K562 (cell line): ENCODE measurements at regions not wholly inside any gene's neighbourhood (a gene's known extent, or its start where the extent isn't known, plus 50 kb on each side); places are given as distances from the start of the nearest gene placed in this dataset.

Experiments used
- CHD1 ChIP-seq: fragments of 200-600 bp; sonication (generic); IDR thresholded peaks from one replicate; pipeline ENCODE4 v1.6.1; 2012; ENCODE audit warnings: mild to moderate bottlenecking, moderate library complexity, low read length, inconsistent platforms
- DMBX1 ChIP-seq: fragments of 250-450 bp; sonication (Bioruptor Pico); IDR thresholded peaks from 2 replicates; pipeline ENCODE4 v1.8.0; 2022; ENCODE audit warnings: inconsistent platforms, mild to moderate bottlenecking, moderate library complexity, borderline replicate concordance
- EHMT2 ChIP-seq: fragments of 450-650 bp; IDR thresholded peaks from 2 replicates; pipeline ENCODE4 v1.6.1; 2018; ENCODE audit warnings: antibody characterized with exemption
- GABPB1 ChIP-seq: sonication (generic); formaldehyde crosslinking; IDR thresholded peaks from 2 replicates; pipeline ENCODE4 v1.8.0; 2022; ENCODE audit warnings: mild to moderate bottlenecking, missing genetic modification reagents
- JUND ChIP-seq, 2 experiments: IDR thresholded peaks; 2 replicates in 1 of 2; 3 replicates in 1 of 2; pipeline ENCODE4 v1.6.1; 2011; ENCODE audit warnings: borderline replicate concordance in 2 of 2, low read depth in 2 of 2, low read length in 2 of 2, improper control_type of control experiment in 1 of 2, missing biosample characterization in 1 of 2, missing genetic modification characterization in 1 of 2, missing genetic modification reagents in 1 of 2
- MAFG ChIP-seq: fragments of 450-650 bp; conservative IDR thresholded peaks from 2 replicates; pipeline ENCODE4 v1.6.1; 2016; ENCODE audit warnings: missing genetic modification characterization, missing compliant biosample characterization
- PRMT5 ChIP-seq: sonication (generic); formaldehyde crosslinking; IDR thresholded peaks from 2 replicates; pipeline ENCODE4 v1.5.0; 2020; ENCODE audit warnings: missing genetic modification reagents
- PTRF ChIP-seq: fragments of 450-650 bp; IDR thresholded peaks from 2 replicates; pipeline ENCODE4 v1.6.1; 2016; ENCODE audit warnings: mild to moderate bottlenecking, missing genetic modification characterization, missing compliant biosample characterization
- RAD51 ChIP-seq: fragments of 450-650 bp; IDR thresholded peaks from 2 replicates; pipeline ENCODE4 v1.7.1; 2016; ENCODE audit warnings: low read depth, mild to moderate bottlenecking, borderline replicate concordance
- RBM17 ChIP-seq: fragments of 200-400 bp; formaldehyde crosslinking; IDR thresholded peaks from 2 replicates; pipeline ENCODE4 v1.6.1; 2017; ENCODE audit warnings: low read depth, mild to moderate bottlenecking, low read length, borderline replicate concordance
- RBM25 ChIP-seq: fragments of 200-400 bp; formaldehyde crosslinking; IDR thresholded peaks from 2 replicates; pipeline ENCODE4 v1.6.1; 2018; ENCODE audit warnings: low read length, low read depth, moderate library complexity; ENCODE audit not compliant: severe bottlenecking
- TEAD2 ChIP-seq: fragments of 450-650 bp; IDR thresholded peaks from 2 replicates; pipeline ENCODE4 v1.6.1; 2016; ENCODE audit warnings: missing genetic modification characterization, control low read depth, missing compliant biosample characterization
- YY1 ChIP-seq, 3 experiments: IDR thresholded peaks; 2 replicates each; pipeline ENCODE4 v1.6.1; 2011; ENCODE audit warnings: low read length in 2 of 3, mild to moderate bottlenecking in 2 of 3, moderate library complexity in 2 of 3, borderline replicate concordance in 1 of 3, control low read depth in 1 of 3, low read depth in 1 of 3; ENCODE audit not compliant: insufficient read depth in 3 of 3, insufficient replicate concordance in 2 of 3, control insufficient read depth in 1 of 3, insufficient read length in 1 of 3; ENCODE audit errors: extremely low read depth in 1 of 3
- ZC3H11A ChIP-seq: IDR thresholded peaks from 2 replicates; pipeline ENCODE4 v1.6.1; 2012; ENCODE audit warnings: low read depth, low read length, improper control_type of control experiment
- ZNF311 ChIP-seq: fragments of 250-450 bp; sonication (Bioruptor Pico); IDR thresholded peaks from 2 replicates; pipeline ENCODE4 v1.4.0; 2020; ENCODE audit warnings: mild to moderate bottlenecking, moderate library complexity
- TF ChIP-seq, protein P1 (sequence below): fragments of 200-800 bp; sonication (Bioruptor generic); IDR thresholded peaks from 2 replicates; pipeline ENCODE4 v1.6.1; 2017; ENCODE audit warnings: missing genetic modification characterization, missing compliant biosample characterization
- TF ChIP-seq, protein P2 (sequence below): fragments of 250-450 bp; sonication (Bioruptor Pico); IDR thresholded peaks from 2 replicates; pipeline ENCODE4 v1.6.1; 2021; ENCODE audit warnings: mild to moderate bottlenecking
- TF ChIP-seq, protein P3 (sequence below): sonication (generic); formaldehyde crosslinking; IDR thresholded peaks from 2 replicates; pipeline ENCODE4 v1.8.0; 2022; ENCODE audit warnings: missing genetic modification reagents, mild to moderate bottlenecking, borderline replicate concordance

DNA sequence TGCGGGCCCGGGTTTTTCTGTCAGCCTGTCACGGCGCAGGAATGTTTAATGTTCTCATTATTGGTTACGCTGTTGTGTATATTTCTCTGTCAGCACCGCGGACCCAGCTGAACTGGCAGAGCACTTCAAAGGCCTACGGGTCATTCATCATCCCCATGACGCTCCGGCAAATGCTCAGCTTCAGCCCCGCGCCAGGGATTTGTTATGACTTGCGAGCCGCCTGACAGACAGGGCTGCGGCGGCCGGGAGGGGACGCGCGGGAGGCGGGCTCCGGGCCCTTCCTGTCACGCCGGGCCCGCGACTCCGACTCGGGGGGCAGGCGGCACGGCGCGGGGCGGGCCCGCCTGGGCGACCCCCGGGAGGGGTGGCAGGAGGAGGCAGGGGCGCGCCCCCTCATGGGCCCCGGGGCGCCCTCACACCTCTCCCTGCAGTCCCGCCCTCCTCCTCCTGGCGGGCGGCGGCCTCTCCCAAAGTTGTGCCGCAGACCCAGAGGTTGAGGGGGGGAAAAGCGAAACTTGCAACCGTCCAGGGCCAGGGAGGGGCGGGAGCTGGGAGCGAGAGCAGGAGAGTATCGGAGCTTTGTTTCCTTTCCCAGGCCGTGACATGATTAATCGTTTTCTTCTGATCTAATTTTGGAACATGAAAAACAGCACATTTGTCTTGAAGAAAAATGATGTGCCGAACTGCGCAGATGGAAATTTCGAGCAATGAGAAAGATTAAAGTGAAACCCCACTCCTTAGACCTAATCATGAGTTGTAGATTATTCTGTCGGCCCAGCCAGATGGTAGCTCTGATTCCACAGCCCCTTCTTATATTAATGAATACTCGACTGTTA, 59.3 kb upstream of the COMTD1 start (continued):
- TF ChIP-seq RBM25 (no peak), RAD51 (no peak), CHD1 (no peak), EHMT2 (no peak), JUND (IDR thresholded peaks at IDR 0.05; ENCODE audit: borderline replicate concordance, low read depth, low read length) (no peak; the same call in none of the 2 replicates), JUND (tag; IDR thresholded peaks at IDR 0.05; ENCODE audit: borderline replicate concordance, low read depth, low read length) (peak; percentile 11; the same call in 1 of the 3 replicates), GABPB1 (CRISPR knock-in tag) (no peak), PTRF (tag) (no peak), PRMT5 (CRISPR knock-in tag) (no peak), ZC3H11A (no peak), RBM17 (no peak), DMBX1 (CRISPR knock-in tag) (no peak), TEAD2 (tag) (no peak), MAFG (tag) (no peak), ZNF311 (CRISPR knock-in tag) (no peak), YY1 (IDR thresholded peaks at IDR 0.05; ENCODE audit: borderline replicate concordance in 1 of 3, control insufficient read depth in 1 of 3, extremely low read depth in 1 of 3, insufficient read depth in 3 of 3, insufficient read length in 1 of 3, insufficient replicate concordance in 2 of 3, low read depth in 1 of 3, low read length in 2 of 3) (no peak)
- TF ChIP-seq, protein P1, sequence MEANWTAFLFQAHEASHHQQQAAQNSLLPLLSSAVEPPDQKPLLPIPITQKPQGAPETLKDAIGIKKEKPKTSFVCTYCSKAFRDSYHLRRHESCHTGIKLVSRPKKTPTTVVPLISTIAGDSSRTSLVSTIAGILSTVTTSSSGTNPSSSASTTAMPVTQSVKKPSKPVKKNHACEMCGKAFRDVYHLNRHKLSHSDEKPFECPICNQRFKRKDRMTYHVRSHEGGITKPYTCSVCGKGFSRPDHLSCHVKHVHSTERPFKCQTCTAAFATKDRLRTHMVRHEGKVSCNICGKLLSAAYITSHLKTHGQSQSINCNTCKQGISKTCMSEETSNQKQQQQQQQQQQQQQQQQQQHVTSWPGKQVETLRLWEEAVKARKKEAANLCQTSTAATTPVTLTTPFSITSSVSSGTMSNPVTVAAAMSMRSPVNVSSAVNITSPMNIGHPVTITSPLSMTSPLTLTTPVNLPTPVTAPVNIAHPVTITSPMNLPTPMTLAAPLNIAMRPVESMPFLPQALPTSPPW (CRISPR knock-in tag), result peak; percentile 77
- TF ChIP-seq, protein P2, sequence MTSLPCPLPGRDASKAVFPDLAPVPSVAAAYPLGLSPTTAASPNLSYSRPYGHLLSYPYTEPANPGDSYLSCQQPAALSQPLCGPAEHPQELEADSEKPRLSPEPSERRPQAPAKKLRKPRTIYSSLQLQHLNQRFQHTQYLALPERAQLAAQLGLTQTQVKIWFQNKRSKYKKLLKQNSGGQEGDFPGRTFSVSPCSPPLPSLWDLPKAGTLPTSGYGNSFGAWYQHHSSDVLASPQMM (CRISPR knock-in tag), result no peak
- TF ChIP-seq, protein P3, sequence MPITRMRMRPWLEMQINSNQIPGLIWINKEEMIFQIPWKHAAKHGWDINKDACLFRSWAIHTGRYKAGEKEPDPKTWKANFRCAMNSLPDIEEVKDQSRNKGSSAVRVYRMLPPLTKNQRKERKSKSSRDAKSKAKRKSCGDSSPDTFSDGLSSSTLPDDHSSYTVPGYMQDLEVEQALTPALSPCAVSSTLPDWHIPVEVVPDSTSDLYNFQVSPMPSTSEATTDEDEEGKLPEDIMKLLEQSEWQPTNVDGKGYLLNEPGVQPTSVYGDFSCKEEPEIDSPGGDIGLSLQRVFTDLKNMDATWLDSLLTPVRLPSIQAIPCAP (CRISPR knock-in tag), result no peak
